ENCODE measurements at regions not wholly inside any gene's neighbourhood (a gene's known extent, or its start where the extent isn't known, plus 50 kb on each side); places are given as distances from the start of the nearest gene placed in this dataset.

DNA sequence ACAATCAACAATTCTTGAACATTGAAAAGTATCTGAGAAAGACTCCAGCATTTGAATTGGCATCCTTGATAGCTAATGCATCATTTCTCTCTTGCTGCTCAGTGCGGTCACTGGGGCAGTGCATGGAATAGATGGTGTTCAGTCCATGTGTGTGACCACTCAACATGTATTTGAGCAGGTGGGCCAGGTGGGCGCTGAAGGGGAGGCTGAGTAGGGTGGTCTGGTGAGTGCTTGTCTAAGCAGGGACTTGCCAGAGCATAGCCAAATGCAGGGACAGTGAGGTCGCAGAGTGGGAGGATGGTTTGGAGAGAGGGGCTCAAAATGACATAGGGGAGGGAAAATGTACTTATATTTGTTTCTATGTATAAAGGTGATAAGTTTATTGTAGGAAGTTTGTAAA, 409.0 kb downstream of the TMEM121 start:
- TF ChIP-seq, protein P1, sequence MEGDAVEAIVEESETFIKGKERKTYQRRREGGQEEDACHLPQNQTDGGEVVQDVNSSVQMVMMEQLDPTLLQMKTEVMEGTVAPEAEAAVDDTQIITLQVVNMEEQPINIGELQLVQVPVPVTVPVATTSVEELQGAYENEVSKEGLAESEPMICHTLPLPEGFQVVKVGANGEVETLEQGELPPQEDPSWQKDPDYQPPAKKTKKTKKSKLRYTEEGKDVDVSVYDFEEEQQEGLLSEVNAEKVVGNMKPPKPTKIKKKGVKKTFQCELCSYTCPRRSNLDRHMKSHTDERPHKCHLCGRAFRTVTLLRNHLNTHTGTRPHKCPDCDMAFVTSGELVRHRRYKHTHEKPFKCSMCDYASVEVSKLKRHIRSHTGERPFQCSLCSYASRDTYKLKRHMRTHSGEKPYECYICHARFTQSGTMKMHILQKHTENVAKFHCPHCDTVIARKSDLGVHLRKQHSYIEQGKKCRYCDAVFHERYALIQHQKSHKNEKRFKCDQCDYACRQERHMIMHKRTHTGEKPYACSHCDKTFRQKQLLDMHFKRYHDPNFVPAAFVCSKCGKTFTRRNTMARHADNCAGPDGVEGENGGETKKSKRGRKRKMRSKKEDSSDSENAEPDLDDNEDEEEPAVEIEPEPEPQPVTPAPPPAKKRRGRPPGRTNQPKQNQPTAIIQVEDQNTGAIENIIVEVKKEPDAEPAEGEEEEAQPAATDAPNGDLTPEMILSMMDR (conservative IDR thresholded peaks at IDR 0.05; ENCODE audit: low read depth, low read length), result no peak
- TF ChIP-seq EZH2 (IDR thresholded peaks at IDR 0.05; ENCODE audit: low read length, unreplicated experiment) (no peak), EZH2phosphoT487 (IDR thresholded peaks at IDR 0.05; ENCODE audit: borderline replicate concordance, low read length) (no peak)
